DND-41 (cell line): ENCODE measurements at regions not wholly inside any gene's neighbourhood (a gene's known extent, or its start where the extent isn't known, plus 50 kb on each side); places are given as distances from the start of the nearest gene placed in this dataset.

ENCODE experiments used
- ATAC-seq: fragments of 200-7000 bp; cut with Tn5 transposase; 3 replicates; pipeline ENCODE4 v1.9.1; 2021; ENCODE audit warnings: low read depth; ENCODE audit not compliant: insufficient read depth
- DNase-seq: peaks from one replicate; pipeline ENCODE4 v3.0.0-alpha.2; 2020
- H2AFZ ChIP-seq: 2 replicates; pipeline ENCODE4 v1.6.0; 2012; ENCODE audit warnings: low read depth, low read length
- H3K27ac ChIP-seq: 2 replicates; pipeline ENCODE4 v1.5.1; 2012; ENCODE audit warnings: low read length, inconsistent platforms
- H3K27me3 ChIP-seq: fragments of 200-600 bp; sonication (generic); 2 replicates; pipeline ENCODE4 v1.6.0; 2012; ENCODE audit warnings: low read length, mild to moderate bottlenecking, inconsistent platforms; ENCODE audit not compliant: insufficient read depth, poor library complexity
- H3K36me3 ChIP-seq: 2 replicates; pipeline ENCODE4 v1.5.1; 2012; ENCODE audit warnings: low read length, inconsistent platforms; ENCODE audit not compliant: insufficient read depth
- H3K4me1 ChIP-seq: 2 replicates; pipeline ENCODE4 v1.5.1; 2012; ENCODE audit warnings: mild to moderate bottlenecking, low read length; ENCODE audit not compliant: insufficient read depth
- H3K4me2 ChIP-seq: 2 replicates; pipeline ENCODE4 v1.6.0; 2012; ENCODE audit warnings: mild to moderate bottlenecking, moderate library complexity, low read length, inconsistent platforms; ENCODE audit not compliant: insufficient read depth
- H3K4me3 ChIP-seq, 2 experiments: fragments of 200-600 bp in 1 of 2; shearing (Covaris generic) in 1 of 2; 2 replicates each; pipeline ENCODE4 v1.5.1; 2012 to 2016; ENCODE audit warnings: inconsistent platforms in 2 of 2, low read length in 2 of 2, mild to moderate bottlenecking in 2 of 2, low read depth in 1 of 2, moderate library complexity in 1 of 2
- H3K79me2 ChIP-seq: 2 replicates; pipeline ENCODE4 v1.6.0; 2012; ENCODE audit warnings: low read length, inconsistent platforms; ENCODE audit not compliant: insufficient read depth
- H3K9ac ChIP-seq: 2 replicates; pipeline ENCODE4 v1.6.0; 2012; ENCODE audit warnings: low read depth, mild to moderate bottlenecking, inconsistent platforms, low read length, moderate library complexity
- H3K9me3 ChIP-seq: 2 replicates; pipeline ENCODE4 v1.5.1; 2012; ENCODE audit warnings: low read length, moderate library complexity, mild to moderate bottlenecking, inconsistent platforms; ENCODE audit not compliant: insufficient read depth, severe bottlenecking
- H4K20me1 ChIP-seq: 2 replicates; pipeline ENCODE4 v1.6.0; 2012; ENCODE audit warnings: low read length; ENCODE audit not compliant: insufficient read depth
- EZH2 ChIP-seq: IDR thresholded peaks from 3 replicates; pipeline ENCODE4 v1.6.1; 2012; ENCODE audit warnings: borderline replicate concordance, low read depth, mild to moderate bottlenecking, moderate library complexity, low read length, inconsistent platforms; ENCODE audit not compliant: severe bottlenecking
- TF ChIP-seq, protein P1 (sequence below): IDR thresholded peaks from 2 replicates; pipeline ENCODE4 v1.5.1; 2012; ENCODE audit warnings: borderline replicate concordance, low read length, moderate library complexity, mild to moderate bottlenecking; ENCODE audit not compliant: poor library complexity, severe bottlenecking; ENCODE audit errors: extremely low read depth

DNA sequence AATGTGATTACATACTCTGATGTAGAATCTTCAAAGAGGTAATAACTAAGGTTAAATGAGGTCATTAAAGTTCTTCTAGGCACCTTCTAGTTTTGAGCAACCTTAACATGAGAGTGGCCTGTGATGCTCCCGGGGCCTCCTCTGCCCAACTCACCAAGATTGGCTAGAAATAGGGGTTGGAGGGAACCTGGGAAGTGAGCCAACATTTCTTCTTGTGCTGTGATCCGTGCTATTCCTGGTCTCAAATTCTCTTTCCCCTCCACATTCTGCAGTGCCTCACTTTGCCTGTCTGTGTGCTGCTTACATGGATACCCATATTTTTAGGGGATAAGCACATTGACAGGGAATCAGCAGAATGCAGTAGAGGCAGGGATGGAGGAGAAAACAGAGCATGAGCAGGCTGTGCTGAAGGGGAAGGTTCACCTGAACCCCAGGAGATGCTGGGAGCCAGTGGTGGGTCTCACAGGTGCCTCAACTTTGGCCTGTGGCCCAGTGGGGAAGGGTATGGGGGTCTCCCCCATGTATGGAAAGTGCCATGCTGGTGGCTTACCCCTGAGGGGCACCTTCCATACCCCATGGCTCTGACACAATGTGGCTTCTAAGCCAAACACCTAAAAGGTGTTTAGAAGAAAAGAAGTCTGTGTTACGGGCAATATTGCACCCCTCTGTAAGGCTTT, 164.7 kb upstream of the CHD6 start:
- no peak overlapping the region for H3K4me2 ChIP-seq
- no peak overlapping the region for H3K9ac ChIP-seq
- ATAC-seq (no peak), DNase-seq (no peak)
- no peaks in the 10 kb centered on the region for H3K79me2 ChIP-seq
- H3K9me3 ChIP-seq, result no peaks in the 10 kb centered on the region
- no peak overlapping the region for H2AFZ ChIP-seq
- H3K36me3 ChIP-seq, result no peaks in the 10 kb centered on the region
- no peaks in the 10 kb centered on the region for H3K4me1 ChIP-seq
- no peaks in the 10 kb centered on the region for H4K20me1 ChIP-seq
- H3K27ac ChIP-seq, result no peak overlapping the region
- H3K4me3 ChIP-seq, result no peak overlapping the region
- H3K27me3 ChIP-seq, result peaks cover 2% of the 10 kb centered on the region
- TF ChIP-seq, protein P1, sequence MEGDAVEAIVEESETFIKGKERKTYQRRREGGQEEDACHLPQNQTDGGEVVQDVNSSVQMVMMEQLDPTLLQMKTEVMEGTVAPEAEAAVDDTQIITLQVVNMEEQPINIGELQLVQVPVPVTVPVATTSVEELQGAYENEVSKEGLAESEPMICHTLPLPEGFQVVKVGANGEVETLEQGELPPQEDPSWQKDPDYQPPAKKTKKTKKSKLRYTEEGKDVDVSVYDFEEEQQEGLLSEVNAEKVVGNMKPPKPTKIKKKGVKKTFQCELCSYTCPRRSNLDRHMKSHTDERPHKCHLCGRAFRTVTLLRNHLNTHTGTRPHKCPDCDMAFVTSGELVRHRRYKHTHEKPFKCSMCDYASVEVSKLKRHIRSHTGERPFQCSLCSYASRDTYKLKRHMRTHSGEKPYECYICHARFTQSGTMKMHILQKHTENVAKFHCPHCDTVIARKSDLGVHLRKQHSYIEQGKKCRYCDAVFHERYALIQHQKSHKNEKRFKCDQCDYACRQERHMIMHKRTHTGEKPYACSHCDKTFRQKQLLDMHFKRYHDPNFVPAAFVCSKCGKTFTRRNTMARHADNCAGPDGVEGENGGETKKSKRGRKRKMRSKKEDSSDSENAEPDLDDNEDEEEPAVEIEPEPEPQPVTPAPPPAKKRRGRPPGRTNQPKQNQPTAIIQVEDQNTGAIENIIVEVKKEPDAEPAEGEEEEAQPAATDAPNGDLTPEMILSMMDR, result no peak
- no peak for TF ChIP-seq EZH2

DNA sequence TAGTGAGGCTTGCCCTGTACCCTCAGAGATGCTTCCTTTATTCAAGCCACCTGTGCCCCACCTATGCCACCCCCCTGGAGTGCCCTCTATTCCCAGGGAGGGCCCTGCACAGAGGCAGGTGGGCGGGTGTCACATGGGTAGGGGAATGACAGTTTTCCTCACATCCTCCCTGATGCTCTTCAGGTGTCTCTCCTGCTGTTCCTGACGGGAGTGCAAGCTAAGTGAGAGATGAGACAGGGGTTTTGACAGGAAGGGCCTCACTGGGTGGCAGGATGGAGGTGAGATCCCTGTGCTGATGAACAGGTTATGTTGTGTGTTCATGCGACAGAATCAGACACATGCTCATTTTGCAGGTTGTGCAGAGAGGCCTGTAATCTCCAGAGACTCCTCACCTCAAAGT, 164.1 kb upstream of the CHD6 start:
- H3K27me3 ChIP-seq, result peaks cover 2% of the 10 kb centered on the region
- DNase-seq, result no peak
- H3K9me3 ChIP-seq, result no peaks in the 10 kb centered on the region
- no peak for TF ChIP-seq EZH2
- TF ChIP-seq, protein P1, result no peak
- no peaks in the 10 kb centered on the region for H3K79me2 ChIP-seq
- no peak for ATAC-seq
- no peaks in the 10 kb centered on the region for H4K20me1 ChIP-seq
- no peak overlapping the region for H3K9ac ChIP-seq
- no peak overlapping the region for H3K27ac ChIP-seq
- H2AFZ ChIP-seq, result no peak overlapping the region
- H3K4me1 ChIP-seq, result no peaks in the 10 kb centered on the region
- H3K4me2 ChIP-seq, result no peak overlapping the region
- H3K36me3 ChIP-seq, result no peaks in the 10 kb centered on the region
- H3K4me3 ChIP-seq, result no peak overlapping the region

DNA sequence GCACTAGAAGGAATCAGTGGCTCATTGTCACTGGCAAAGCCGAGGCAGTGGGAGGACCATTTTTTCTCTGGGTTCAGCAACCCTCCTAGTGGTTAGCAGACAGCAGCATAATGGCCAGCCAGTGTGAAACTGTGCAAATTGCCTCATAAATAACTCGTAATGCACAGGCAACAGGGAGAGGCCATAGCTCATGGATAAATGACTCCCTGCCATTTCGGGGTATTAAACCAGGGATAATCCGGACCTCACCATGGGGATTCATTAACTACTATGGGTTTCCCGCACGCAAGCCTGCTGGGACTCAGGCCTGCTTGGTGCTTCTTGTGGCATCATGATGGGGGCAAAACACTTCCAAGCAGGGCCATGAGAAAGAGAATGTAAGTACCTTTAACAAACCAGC, 158.2 kb upstream of the CHD6 start:
- Histone ChIP-seq H4K20me1 (no peaks in the 10 kb centered on the region), H3K4me2 (no peak overlapping the region), H3K27ac (no peak overlapping the region), H3K27me3 (peaks cover 16% of the 10 kb centered on the region), H3K79me2 (no peaks in the 10 kb centered on the region), H3K4me3 (no peak overlapping the region), H3K9me3 (no peaks in the 10 kb centered on the region), H3K36me3 (no peaks in the 10 kb centered on the region), H3K9ac (no peak overlapping the region), H2AFZ (no peak overlapping the region), H3K4me1 (no peaks in the 10 kb centered on the region)
- no peak for TF ChIP-seq EZH2
- TF ChIP-seq, protein P1, result no peak
- DNase-seq, result no peak
- no peak for ATAC-seq

DNA sequence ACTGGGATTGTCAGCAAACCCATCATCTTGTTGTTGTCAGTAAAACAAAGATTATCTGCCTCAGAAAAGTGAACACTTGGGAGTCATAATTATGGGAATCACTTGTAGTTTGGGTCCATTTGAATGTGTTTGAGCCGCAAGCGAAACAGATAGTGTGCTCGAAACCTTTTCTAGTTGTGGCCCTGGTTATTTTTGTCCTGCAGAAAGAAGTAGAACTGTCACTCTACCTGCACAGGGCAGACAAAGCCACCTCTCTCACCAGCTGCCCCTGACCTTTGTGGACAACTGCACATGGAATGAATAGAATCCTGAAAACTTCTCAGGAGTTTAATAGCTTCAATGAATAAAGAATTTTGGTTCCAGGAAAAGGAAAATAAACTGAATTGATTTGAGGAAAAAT, 156.1 kb upstream of the CHD6 start:
- Histone ChIP-seq H3K9ac (no peak overlapping the region), H3K4me2 (no peak overlapping the region), H3K27ac (no peak overlapping the region), H3K4me1 (no peaks in the 10 kb centered on the region), H3K79me2 (no peaks in the 10 kb centered on the region), H3K36me3 (no peaks in the 10 kb centered on the region), H2AFZ (no peak overlapping the region), H3K9me3 (no peaks in the 10 kb centered on the region), H3K4me3 (no peak overlapping the region), H4K20me1 (no peaks in the 10 kb centered on the region), H3K27me3 (peaks cover 23% of the 10 kb centered on the region)
- DNase-seq (no peak), ATAC-seq (no peak)
- TF ChIP-seq, protein P1, result no peak
